B cell (primary cell): ENCODE measurements at regions not wholly inside any gene's neighbourhood (a gene's known extent, or its start where the extent isn't known, plus 50 kb on each side); places are given as distances from the start of the nearest gene placed in this dataset.

Experiments
- ATAC-seq: fragments of 200-7000 bp; cut with Tn5 transposase; one replicate; pipeline ENCODE4 v1.10.0; 2021; ENCODE audit warnings: low read depth, mild to moderate bottlenecking, moderate number of reproducible peaks, moderate library complexity
- CTCF ChIA-PET: fragments of 350-600 bp; sonication (Branson Sonifier 250); formaldehyde crosslinking; loops from one replicate; lab custom pipeline; 2021; ENCODE audit warnings: antibody characterized with exemption, inconsistent platforms; lab: Charles Lee
- POLR2A ChIA-PET: fragments of 350-600 bp; sonication (Branson Sonifier 250); formaldehyde crosslinking; loops from one replicate; lab custom pipeline; 2021; ENCODE audit warnings: antibody characterized with exemption; lab: Charles Lee
- DNase-seq: peaks from one replicate; pipeline ENCODE4 v3.0.0; 2013
- H2AFZ ChIP-seq: 2 replicates; pipeline ENCODE4 v1.6.1; 2012; ENCODE audit warnings: mild to moderate bottlenecking, low read depth, low read length; ENCODE audit not compliant: insufficient read depth, poor library complexity, severe bottlenecking
- H3K27ac ChIP-seq, 2 donors: 1 replicate in 1 of 2; 2 replicates in 1 of 2; pipeline ENCODE4 v1.5.1; 2012 to 2013; ENCODE audit warnings: low read length in 2 of 2, mild to moderate bottlenecking in 2 of 2, moderate library complexity in 1 of 2
- H3K27me3 ChIP-seq, 4 experiments: fragments of 200-600 bp in 1 of 4; sonication (generic) in 1 of 4; replicated peaks in 1 of 4; 1 replicate in 2 of 4; 2 replicates in 2 of 4; pipeline versions ENCODE4 v1.6.1 to v1.7.0; 2013 to 2016; ENCODE audit warnings: low read length in 3 of 4, mild to moderate bottlenecking in 2 of 4, mixed read lengths in 1 of 4, moderate library complexity in 1 of 4; ENCODE audit not compliant: insufficient read depth in 4 of 4, control insufficient read depth in 3 of 4; ENCODE audit errors: control extremely low read depth in 1 of 4
- H3K36me3 ChIP-seq, 2 experiments: replicated peaks in 1 of 2; 1 replicate in 1 of 2; 2 replicates in 1 of 2; pipeline versions ENCODE4 v1.6.1 to v1.7.1; 2013; ENCODE audit warnings: low read length in 1 of 2; ENCODE audit not compliant: insufficient read depth in 2 of 2, control insufficient read depth in 1 of 2; ENCODE audit errors: control extremely low read depth in 1 of 2, extremely low read depth in 1 of 2
- H3K4me1 ChIP-seq, 2 donors: fragments of 200-600 bp in 1 of 2; sonication (generic) in 1 of 2; 1 replicate in 1 of 2; 2 replicates in 1 of 2; pipeline versions ENCODE4 v1.5.1 to v1.6.1; 2013 to 2017; ENCODE audit warnings: low read length in 2 of 2; ENCODE audit not compliant: control insufficient read depth in 2 of 2, insufficient read depth in 2 of 2
- H3K4me2 ChIP-seq: replicated peaks from 2 replicates; pipeline ENCODE3; 2012; ENCODE audit warnings: mild to moderate bottlenecking, low read depth, low read length; ENCODE audit not compliant: poor library complexity, severe bottlenecking
- H3K4me3 ChIP-seq, 5 experiments: fragments of 200-600 bp in 1 of 5; sonication (generic) in 1 of 5; 1 replicate in 3 of 5; 2 replicates in 2 of 5; pipeline versions ENCODE4 v1.5.1 to v1.7.0; 2011 to 2016; ENCODE audit warnings: low read length in 4 of 5, mild to moderate bottlenecking in 4 of 5, low read depth in 2 of 5, control low read depth in 1 of 5, moderate library complexity in 1 of 5; ENCODE audit not compliant: insufficient read depth in 1 of 5; ENCODE audit errors: control extremely low read depth in 1 of 5, extremely low read depth in 1 of 5
- H3K79me2 ChIP-seq: fragments of 200-600 bp; sonication (generic); one replicate; pipeline ENCODE4 v1.6.0; 2016; ENCODE audit warnings: low read length; ENCODE audit not compliant: control insufficient read depth, insufficient read depth
- H3K9ac ChIP-seq: fragments of 200-600 bp; sonication (generic); 2 replicates; pipeline ENCODE4 v1.6.1; 2017; ENCODE audit warnings: mild to moderate bottlenecking, low read length, moderate library complexity
- H3K9me3 ChIP-seq, 3 donors: one replicate each; pipeline versions ENCODE4 v1.6.1 to v1.7.1; 2013; ENCODE audit warnings: low read length in 2 of 3; ENCODE audit not compliant: control insufficient read depth in 2 of 3, insufficient read depth in 1 of 3; ENCODE audit errors: control extremely low read depth in 1 of 3
- H4K20me1 ChIP-seq: 2 replicates; pipeline ENCODE4 v1.6.0; 2012; ENCODE audit warnings: mild to moderate bottlenecking, low read length; ENCODE audit not compliant: insufficient read depth, control insufficient read depth, poor library complexity, severe bottlenecking
- H3K27ac Mint-ChIP-seq: one replicate; pipeline ENCODE4 v1.8.0; 2021; ENCODE audit warnings: mixed read lengths
- H3K27me3 Mint-ChIP-seq: one replicate; pipeline ENCODE4 v1.8.0; 2021; ENCODE audit warnings: mixed read lengths
- H3K4me1 Mint-ChIP-seq: one replicate; pipeline ENCODE4 v1.8.0; 2021; ENCODE audit warnings: mixed read lengths
- H3K4me3 Mint-ChIP-seq: one replicate; pipeline ENCODE4 v1.8.0; 2021; ENCODE audit warnings: mixed read lengths
- H3K9me3 Mint-ChIP-seq: one replicate; pipeline ENCODE4 v1.8.0; 2022; ENCODE audit warnings: mixed read lengths; ENCODE audit not compliant: insufficient read depth
- CTCF ChIP-seq: fragments of 200-600 bp; IDR thresholded peaks from one replicate; pipeline ENCODE4 v1.8.0; 2022; ENCODE audit warnings: antibody characterized with exemption, mild to moderate bottlenecking
- EZH2 ChIP-seq: IDR thresholded peaks from 2 replicates; pipeline ENCODE4 v1.6.1; 2012; ENCODE audit warnings: borderline replicate concordance, low read depth, mild to moderate bottlenecking, moderate library complexity, low read length; ENCODE audit not compliant: insufficient read depth, poor library complexity, severe bottlenecking
- WGBS: methylation state at CpG from one replicate; pipeline ENCODE4 v1.1.5; 2013; ENCODE audit warnings: missing lambda C conversion rate; ENCODE audit not compliant: insufficient coverage; 5-methylcytosine and 5-hydroxymethylcytosine counted together
- intact Hi-C: fragments of 100-400 bp; cut with micrococcal nuclease; formaldehyde crosslinking; loops from one replicate; pipeline ENCODE4 v1.10.0; 2022

DNA sequence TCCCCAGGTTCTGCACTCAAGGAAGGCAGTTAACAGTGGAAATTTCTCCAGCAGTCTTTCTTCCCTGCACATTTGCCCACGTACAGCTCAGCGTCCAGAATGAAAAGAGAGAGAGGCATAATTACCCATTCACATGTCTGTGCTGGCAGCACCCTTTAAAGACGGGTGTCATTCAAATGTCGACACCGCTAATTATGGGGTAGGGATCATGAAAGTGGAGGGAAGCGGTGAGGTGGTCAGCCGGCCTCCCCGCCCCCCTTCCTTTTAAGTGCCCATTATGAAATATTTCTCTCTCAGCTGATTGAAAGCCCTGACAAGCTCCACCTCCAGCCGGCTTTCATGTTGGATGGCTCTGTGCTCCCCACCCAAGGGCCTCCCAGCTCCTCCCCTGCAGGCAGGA, 246.1 kb downstream of the BMP7 start:
- ATAC-seq (no peak), DNase-seq (no peak)
- no peaks in the 10 kb centered on the region for H3K4me1 Mint-ChIP-seq
- peaks cover 0 to 6% (median 0%) of the 10 kb centered on the region in 3 donors for H3K9me3 ChIP-seq
- H3K27ac ChIP-seq = no peak overlapping the region
- CTCF ChIA-PET = no interaction called here
- H3K27ac Mint-ChIP-seq = no peak overlapping the region
- no peak overlapping the region for H3K4me3 ChIP-seq
- H3K9ac ChIP-seq = no peak overlapping the region
- H3K4me1 ChIP-seq = no peaks in the 10 kb centered on the region
- H3K36me3 ChIP-seq = no peaks in the 10 kb centered on the region
- POLR2A ChIA-PET = no interaction called here
- H2AFZ ChIP-seq = no peak overlapping the region
- WGBS = 60% methylated on average over 3 of the region's 9 CpGs
- H4K20me1 ChIP-seq = no peaks in the 10 kb centered on the region
- H3K4me2 ChIP-seq = no peak overlapping the region
- no peaks in the 10 kb centered on the region for H3K79me2 ChIP-seq
- no peaks in the 10 kb centered on the region for H3K9me3 Mint-ChIP-seq
- TF ChIP-seq CTCF = no peak
- no peak for TF ChIP-seq EZH2
- intact Hi-C loops = no loop called here
- no peak overlapping the region for H3K4me3 Mint-ChIP-seq
- peaks cover 0 to 22% (median 2%) of the 10 kb centered on the region in 4 experiments for H3K27me3 ChIP-seq
- peaks cover 18% of the 10 kb centered on the region for H3K27me3 Mint-ChIP-seq

GRCh38 chr20:57022306-57022705, 244.1 kb downstream of the BMP7 start:
- POLR2A ChIA-PET = no interaction called here
- peaks cover 0 to 19% (median 2%) of the 10 kb centered on the region in 4 experiments for H3K27me3 ChIP-seq
- H3K79me2 ChIP-seq = no peaks in the 10 kb centered on the region
- H4K20me1 ChIP-seq = no peaks in the 10 kb centered on the region
- H3K27ac ChIP-seq = no peak overlapping the region
- H2AFZ ChIP-seq = no peak overlapping the region
- H3K4me1 ChIP-seq = no peaks in the 10 kb centered on the region
- no peak for DNase-seq
- TF ChIP-seq CTCF = no peak
- TF ChIP-seq EZH2 = no peak
- Mint-ChIP-seq H3K27me3 (peaks cover 15% of the 10 kb centered on the region), H3K9me3 (no peaks in the 10 kb centered on the region), H3K4me3 (no peak overlapping the region), H3K4me1 (no peaks in the 10 kb centered on the region), H3K27ac (no peak overlapping the region)
- intact Hi-C loops = no loop called here
- H3K4me3 ChIP-seq = no peak overlapping the region
- CTCF ChIA-PET = no interaction called here
- 40% methylated on average over 5 of the region's 6 CpGs for WGBS
- no peak overlapping the region for H3K9ac ChIP-seq
- ATAC-seq = no peak
- H3K9me3 ChIP-seq = peaks cover 0 to 6% (median 0%) of the 10 kb centered on the region in 3 donors
- no peak overlapping the region for H3K4me2 ChIP-seq
- no peaks in the 10 kb centered on the region for H3K36me3 ChIP-seq
